ENCODE measurements at regions not wholly inside any gene's neighbourhood (a gene's known extent, or its start where the extent isn't known, plus 50 kb on each side); places are given as distances from the start of the nearest gene placed in this dataset.

DNA sequence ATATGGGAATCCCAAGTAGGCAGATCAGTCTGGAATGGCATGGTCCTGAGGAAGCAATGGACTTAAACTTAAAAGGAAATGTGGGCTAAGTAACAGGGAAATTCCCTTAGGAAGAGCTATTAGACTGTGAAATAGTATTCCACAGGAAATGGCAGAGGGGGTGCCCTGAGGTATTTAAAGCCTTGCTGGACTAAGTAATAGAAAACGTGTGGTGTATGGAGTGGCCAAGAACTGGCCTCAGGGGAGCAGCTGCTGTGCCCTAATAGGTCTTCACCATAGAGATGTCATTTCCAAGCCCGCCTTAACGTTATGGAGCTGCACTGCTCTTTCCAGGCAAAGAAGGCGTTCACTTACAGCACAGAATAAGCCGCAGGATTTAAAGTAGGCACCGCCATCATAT lies 365.2 kb upstream of the ZMIZ1 start:
- TF ChIP-seq, protein P1, sequence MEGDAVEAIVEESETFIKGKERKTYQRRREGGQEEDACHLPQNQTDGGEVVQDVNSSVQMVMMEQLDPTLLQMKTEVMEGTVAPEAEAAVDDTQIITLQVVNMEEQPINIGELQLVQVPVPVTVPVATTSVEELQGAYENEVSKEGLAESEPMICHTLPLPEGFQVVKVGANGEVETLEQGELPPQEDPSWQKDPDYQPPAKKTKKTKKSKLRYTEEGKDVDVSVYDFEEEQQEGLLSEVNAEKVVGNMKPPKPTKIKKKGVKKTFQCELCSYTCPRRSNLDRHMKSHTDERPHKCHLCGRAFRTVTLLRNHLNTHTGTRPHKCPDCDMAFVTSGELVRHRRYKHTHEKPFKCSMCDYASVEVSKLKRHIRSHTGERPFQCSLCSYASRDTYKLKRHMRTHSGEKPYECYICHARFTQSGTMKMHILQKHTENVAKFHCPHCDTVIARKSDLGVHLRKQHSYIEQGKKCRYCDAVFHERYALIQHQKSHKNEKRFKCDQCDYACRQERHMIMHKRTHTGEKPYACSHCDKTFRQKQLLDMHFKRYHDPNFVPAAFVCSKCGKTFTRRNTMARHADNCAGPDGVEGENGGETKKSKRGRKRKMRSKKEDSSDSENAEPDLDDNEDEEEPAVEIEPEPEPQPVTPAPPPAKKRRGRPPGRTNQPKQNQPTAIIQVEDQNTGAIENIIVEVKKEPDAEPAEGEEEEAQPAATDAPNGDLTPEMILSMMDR (IDR thresholded peaks at IDR 0.05): no peak
- TF ChIP-seq POLR2A (IDR thresholded peaks at IDR 0.05): no peak

Data from thyroid gland (tissue), 4 donors.